ENCODE measurements at regions not wholly inside any gene's neighbourhood (a gene's known extent, or its start where the extent isn't known, plus 50 kb on each side); places are given as distances from the start of the nearest gene placed in this dataset.
A peak's percentile ranks its signal among the peaks of the same experiment; 100 is the strongest.

- DNase-seq = peak; percentile 17
These were observed 99.6 kb downstream of the LURAP1L start for GRCh38 chr9:12874395-12874794.

- DNase-seq = no peak
These were observed 100.4 kb downstream of the LURAP1L start for GRCh38 chr9:12875191-12875590.

- no peak for DNase-seq
These were observed 102.1 kb downstream of the LURAP1L start for GRCh38 chr9:12876872-12877271.

DNA sequence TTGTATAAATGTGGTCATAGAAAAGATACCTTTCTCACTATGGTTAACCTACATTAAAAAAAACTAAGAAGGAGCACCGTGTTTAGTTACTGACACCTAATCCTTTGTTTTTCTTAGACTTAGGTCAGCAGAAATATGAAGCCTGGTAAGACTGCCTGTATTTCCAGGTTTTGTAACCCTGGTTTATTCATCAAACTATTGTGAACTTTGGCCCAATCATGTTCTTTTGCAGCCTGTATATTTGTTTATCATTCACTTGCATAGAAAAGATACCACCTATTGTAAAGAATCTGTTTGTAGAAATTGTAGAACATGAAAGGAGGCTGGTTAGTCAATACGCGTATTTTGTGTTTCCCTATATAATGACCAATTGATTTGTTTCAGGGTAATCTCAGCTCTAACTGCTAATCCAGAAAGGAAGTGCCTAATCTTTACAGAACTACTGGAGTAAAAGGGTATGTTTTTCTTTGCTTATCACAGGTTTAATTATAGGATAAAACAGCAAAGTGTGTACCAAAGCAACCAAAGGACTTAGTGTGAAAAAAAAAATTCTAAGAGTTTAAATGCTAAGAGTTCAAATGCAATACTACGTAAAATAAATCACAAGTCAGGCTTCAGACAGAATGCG lies 103.6 kb downstream of the LURAP1L start:
- no peak for DNase-seq

- no peak for DNase-seq
These were observed 105.1 kb downstream of the LURAP1L start for GRCh38 chr9:12879961-12880360.

- no peak for DNase-seq
These were observed 105.7 kb downstream of the LURAP1L start for GRCh38 chr9:12880406-12881015.

DNA sequence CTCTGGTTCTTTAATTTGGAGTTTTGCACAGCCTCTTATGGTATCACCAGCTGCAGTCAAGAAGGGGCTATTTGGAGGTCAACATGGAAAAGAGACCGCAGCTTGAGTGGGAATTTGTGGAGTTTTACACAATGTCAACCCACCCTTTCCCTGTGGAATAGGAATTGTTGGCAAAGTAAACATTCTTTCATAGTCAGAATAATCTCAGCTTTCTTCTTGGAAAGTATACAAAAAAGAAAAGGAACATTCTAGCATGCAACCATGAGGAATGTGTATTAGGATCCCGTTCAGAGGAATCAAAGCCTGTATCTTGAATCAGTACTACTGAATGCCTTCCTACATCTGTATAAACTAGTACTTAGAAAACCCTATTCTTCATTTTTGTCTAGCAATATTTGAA lies 107.6 kb downstream of the LURAP1L start:
- no peak for DNase-seq

DNA sequence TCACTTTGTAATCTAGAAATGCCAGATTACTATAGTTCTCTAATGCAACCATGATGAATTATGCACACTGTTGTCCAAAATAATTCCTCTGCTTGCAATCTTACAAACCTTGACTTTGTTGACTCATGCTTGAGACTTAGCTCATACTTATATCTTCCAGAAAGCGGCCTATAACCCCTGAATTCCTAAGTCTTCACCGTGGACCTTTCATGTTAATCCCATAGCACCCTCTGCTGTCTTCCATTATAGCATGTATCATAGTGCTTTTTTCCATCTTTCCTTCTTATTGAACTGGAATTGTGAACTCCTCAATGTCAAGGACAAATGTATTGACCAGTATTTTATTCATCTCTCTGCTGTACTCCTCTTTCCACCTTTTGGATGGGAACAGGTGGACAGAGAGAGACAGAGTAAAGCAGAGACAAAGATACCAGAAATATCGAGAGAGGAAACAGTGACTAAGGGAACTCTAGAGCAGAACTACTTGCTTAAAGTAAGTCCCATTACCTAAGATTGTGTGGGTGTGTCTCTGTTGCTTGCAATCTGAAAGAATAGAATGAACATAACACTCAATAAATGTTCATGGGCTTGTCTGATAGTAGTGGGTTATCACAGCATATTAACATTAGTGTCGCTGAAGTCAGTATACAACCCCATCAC lies 110.0 kb downstream of the LURAP1L start:
- DNase-seq = peak; percentile 71

- no peak for DNase-seq
These were observed 114.7 kb downstream of the LURAP1L start for GRCh38 chr9:12889402-12890106.

- DNase-seq = no peak
These were observed 116.8 kb downstream of the LURAP1L start for GRCh38 chr9:12891588-12891987.

DNA sequence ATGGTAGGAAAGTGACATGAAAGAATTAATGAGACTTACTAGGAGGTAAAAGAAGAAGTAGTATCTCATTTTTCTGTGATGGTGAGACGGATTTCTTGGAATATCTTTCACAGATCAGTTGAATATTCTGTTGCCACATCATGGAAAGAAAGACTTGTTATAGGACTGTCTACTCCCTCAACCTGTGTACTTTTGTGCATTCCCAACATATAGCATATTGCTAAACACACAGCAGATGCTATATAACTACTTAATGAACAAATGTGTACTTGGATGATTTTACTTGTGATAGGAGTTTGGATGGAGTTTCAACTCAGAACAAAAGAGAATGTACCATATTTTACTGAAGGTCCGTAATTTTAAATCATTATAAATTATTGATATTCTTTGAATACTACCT lies 128.5 kb downstream of the LURAP1L start:
- no peak for DNase-seq

GRCh38 chr9:12904261-12905000 lies 129.6 kb downstream of the LURAP1L start:
- DNase-seq = no peak

GRCh38 chr9:12906646-12907045 lies 131.8 kb downstream of the LURAP1L start:
- DNase-seq = no peak

- DNase-seq = no peak
These were observed 134.1 kb downstream of the LURAP1L start for GRCh38 chr9:12908895-12909294.

GRCh38 chr9:12915366-12915954 lies 140.6 kb downstream of the LURAP1L start:
- no peak for DNase-seq

DNA sequence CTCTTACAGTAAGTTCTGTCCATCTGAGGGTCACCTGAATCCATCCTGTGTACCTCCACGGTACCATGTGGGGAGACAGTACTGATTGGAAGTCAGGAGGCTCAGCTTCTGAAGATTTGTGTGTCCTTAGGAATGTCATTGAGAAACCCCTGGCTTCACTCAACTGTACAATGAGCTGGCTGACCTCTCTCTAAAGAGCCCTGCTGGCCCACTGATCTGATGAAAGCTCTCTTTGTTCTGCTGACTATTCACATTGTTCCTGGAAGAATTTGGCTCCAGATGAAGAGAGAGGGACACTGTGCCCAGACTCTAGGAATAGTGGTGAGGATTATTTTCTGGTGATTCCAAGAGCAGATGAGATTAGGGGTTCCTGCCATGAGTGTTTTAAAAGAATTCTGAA lies 141.2 kb downstream of the LURAP1L start:
- DNase-seq = no peak

DNA sequence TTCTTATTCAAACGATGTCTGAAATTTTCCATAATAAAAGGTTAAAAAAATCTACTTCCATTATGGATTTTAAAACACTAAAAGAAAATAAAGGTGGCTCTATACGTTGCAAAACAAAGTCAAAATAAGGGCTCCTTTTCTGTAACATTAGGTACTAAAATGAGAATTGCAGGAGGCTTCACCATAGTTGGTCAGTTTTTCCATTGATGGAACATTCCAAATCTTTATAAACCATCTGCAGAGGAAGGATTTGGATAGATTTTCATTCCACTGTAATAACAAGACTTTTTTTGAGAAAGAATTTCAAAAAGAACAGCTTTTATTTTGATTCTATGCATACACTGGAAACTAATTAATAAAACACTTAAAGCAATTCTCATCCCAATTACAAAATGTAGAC lies 145.6 kb downstream of the LURAP1L start:
- DNase-seq = no peak

DNA sequence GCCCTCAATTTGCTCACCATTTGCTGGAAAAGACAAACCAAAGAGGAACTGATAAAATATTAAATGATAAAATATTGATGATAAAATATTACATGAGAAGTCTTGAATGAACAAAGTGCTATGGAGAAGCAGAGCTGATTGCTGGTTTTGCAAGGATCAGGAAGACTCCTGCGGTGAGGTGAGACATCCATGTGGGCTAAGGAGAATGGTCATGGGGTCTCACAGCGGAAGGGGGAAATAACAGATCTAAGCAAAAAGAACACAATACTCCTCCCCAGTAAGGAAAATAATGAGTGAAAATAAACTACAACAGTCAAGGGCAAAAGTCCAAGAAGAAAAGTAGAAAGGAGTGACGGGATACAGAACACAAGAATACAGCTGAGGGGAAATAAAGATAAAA lies 146.8 kb downstream of the LURAP1L start:
- DNase-seq = no peak

- no peak for DNase-seq
These were observed 147.5 kb downstream of the LURAP1L start for GRCh38 chr9:12922224-12922866.

DNA sequence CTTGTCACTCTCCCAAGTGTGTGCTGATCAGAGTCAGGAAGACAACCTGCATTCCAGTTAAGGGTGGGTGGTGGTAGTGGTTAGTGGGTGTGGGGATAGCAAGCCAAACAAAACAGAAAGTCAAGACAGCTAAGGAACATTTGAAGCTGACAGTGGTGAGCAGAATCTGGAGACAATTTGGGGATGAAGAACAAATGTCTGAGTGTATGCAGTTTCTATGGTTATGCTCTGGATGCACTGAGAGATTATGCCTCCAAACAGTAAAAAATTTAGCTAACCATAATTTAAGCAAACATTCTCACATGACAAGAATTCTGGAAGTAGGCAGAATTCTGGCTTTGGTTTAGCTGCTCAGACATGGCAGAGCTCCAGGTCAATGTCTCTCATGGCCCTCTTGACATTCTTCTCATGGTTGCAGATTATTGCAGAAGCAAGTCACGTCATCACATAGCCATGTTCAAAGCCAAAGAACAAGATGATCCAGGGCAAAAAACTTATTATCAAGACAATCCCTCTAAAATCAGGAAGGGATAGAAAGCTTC lies 148.7 kb downstream of the LURAP1L start:
- no peak for DNase-seq

- DNase-seq = no peak
These were observed 156.1 kb downstream of the LURAP1L start for GRCh38 chr9:12930906-12931305.

- no peak for DNase-seq
These were observed 159.1 kb downstream of the LURAP1L start for GRCh38 chr9:12933957-12934356.

All from NCI-H1694 treated with DMSO at 0.1 percent for 48 hours (cell line).